ENCODE measurements at regions not wholly inside any gene's neighbourhood (a gene's known extent, or its start where the extent isn't known, plus 50 kb on each side); places are given as distances from the start of the nearest gene placed in this dataset.

GRCh38 chr3:55376753-55377347 is 110.3 kb downstream of the WNT5A start:
- TF ChIP-seq SIN3A (IDR thresholded peaks at IDR 0.05; ENCODE audit: borderline replicate concordance, insufficient read depth, low read length) (no peak), FOXP2 (optimal IDR thresholded peaks at IDR 0.05; ENCODE audit: borderline replicate concordance, extremely low read depth, extremely low read length, insufficient read depth) (no peak), TAF1 (IDR thresholded peaks at IDR 0.05; ENCODE audit: borderline replicate concordance, insufficient read depth, low read length) (no peak), POLR2AphosphoS5 (IDR thresholded peaks at IDR 0.05; ENCODE audit: low read depth, low read length) (no peak)
- TF ChIP-seq, protein P1, sequence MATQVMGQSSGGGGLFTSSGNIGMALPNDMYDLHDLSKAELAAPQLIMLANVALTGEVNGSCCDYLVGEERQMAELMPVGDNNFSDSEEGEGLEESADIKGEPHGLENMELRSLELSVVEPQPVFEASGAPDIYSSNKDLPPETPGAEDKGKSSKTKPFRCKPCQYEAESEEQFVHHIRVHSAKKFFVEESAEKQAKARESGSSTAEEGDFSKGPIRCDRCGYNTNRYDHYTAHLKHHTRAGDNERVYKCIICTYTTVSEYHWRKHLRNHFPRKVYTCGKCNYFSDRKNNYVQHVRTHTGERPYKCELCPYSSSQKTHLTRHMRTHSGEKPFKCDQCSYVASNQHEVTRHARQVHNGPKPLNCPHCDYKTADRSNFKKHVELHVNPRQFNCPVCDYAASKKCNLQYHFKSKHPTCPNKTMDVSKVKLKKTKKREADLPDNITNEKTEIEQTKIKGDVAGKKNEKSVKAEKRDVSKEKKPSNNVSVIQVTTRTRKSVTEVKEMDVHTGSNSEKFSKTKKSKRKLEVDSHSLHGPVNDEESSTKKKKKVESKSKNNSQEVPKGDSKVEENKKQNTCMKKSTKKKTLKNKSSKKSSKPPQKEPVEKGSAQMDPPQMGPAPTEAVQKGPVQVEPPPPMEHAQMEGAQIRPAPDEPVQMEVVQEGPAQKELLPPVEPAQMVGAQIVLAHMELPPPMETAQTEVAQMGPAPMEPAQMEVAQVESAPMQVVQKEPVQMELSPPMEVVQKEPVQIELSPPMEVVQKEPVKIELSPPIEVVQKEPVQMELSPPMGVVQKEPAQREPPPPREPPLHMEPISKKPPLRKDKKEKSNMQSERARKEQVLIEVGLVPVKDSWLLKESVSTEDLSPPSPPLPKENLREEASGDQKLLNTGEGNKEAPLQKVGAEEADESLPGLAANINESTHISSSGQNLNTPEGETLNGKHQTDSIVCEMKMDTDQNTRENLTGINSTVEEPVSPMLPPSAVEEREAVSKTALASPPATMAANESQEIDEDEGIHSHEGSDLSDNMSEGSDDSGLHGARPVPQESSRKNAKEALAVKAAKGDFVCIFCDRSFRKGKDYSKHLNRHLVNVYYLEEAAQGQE (IDR thresholded peaks at IDR 0.05; ENCODE audit: insufficient read depth in 1 of 2, low read depth in 2 of 2, low read length in 2 of 2): no peak

DNA sequence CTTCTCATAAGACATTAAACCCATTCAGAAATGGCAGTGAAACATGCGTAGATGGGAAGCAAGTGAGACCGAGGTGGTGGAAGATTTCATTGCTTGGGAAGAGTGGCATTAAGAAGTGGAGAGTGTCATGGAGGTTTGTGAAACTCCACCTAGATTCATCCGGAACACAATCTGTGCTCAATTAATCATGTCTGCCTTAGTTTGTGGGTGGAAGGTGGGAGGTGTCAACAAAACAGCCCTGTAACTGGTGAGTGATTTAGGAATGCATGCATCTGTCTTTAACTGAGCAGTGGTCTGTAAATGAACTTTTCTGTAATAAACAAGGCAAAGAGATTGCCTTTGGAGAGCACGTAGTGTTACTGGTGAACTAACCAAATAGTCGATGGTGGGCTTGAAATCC is 113.7 kb downstream of the WNT5A start:
- TF ChIP-seq SIN3A (IDR thresholded peaks at IDR 0.05; ENCODE audit: borderline replicate concordance, insufficient read depth, low read length) (no peak), FOXP2 (optimal IDR thresholded peaks at IDR 0.05; ENCODE audit: borderline replicate concordance, extremely low read depth, extremely low read length, insufficient read depth) (no peak)

DNA sequence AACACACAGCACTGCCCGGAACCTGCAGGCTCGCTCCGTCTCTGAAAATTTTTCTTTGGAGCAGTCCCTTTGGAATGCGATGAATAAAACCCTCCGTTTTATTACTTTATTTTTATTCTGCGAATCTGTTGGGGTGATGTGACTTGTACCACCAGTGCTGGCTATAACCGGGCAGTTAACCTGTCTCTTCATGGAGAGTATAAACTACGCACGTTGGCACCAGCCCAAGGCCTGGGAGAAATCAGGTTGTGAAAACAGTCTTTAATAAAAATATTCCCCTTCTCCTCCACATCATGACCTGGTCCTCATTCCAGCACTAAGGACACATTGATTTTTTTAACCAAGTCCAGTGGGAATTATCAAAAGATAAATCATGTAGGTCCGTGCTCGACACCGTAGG is 116.8 kb downstream of the WNT5A start:
- TF ChIP-seq POLR2AphosphoS5 (IDR thresholded peaks at IDR 0.05; ENCODE audit: low read depth, low read length) (no peak), FOXP2 (optimal IDR thresholded peaks at IDR 0.05; ENCODE audit: borderline replicate concordance, extremely low read depth, extremely low read length, insufficient read depth) (no peak), TAF1 (IDR thresholded peaks at IDR 0.05; ENCODE audit: borderline replicate concordance, insufficient read depth, low read length) (no peak), SIN3A (IDR thresholded peaks at IDR 0.05; ENCODE audit: borderline replicate concordance, insufficient read depth, low read length) (no peak)
- TF ChIP-seq, protein P1 (IDR thresholded peaks at IDR 0.05; ENCODE audit: insufficient read depth in 1 of 2, low read depth in 2 of 2, low read length in 2 of 2): no peak

DNA sequence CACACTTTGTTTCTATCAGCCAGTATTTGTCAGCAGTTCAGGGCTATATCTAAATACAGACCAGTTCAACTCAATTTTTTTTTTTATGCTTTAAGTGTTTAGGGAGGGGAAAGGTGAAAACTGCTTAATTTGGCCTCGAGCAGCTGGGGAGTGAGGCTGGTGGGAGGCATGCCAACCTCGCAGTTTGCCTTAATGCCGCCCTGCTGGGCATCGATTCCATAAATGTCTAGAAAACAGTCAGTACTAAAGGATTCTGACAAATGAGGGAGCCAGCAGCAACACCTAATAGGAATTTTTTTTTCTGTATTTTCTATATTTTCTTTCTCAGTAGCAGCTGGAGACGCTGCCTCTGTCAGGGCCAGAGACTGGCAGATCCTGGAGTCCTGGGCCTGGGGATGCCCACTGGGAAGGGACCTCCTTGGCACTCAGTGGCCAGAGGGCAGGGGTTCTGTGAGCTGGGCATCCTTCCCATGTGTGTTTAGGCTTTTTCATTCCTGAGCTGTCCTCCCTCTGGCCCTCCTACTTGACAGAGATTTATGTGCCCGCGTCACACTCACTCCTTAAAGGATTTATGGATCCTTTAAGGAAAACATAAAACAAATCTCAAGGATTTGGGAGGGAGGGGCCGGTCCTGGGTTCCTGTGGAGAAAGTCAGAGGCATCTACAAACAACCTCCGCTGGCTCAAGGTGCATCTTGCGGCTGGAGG is 117.8 kb downstream of the WNT5A start:
- TF ChIP-seq FOXP2 (optimal IDR thresholded peaks at IDR 0.05; ENCODE audit: borderline replicate concordance, extremely low read depth, extremely low read length, insufficient read depth): no peak
- no peak for TF ChIP-seq POLR2AphosphoS5 (IDR thresholded peaks at IDR 0.05; ENCODE audit: low read depth, low read length)
- no peak for TF ChIP-seq TAF1 (IDR thresholded peaks at IDR 0.05; ENCODE audit: borderline replicate concordance, insufficient read depth, low read length)
- no peak for TF ChIP-seq SIN3A (IDR thresholded peaks at IDR 0.05; ENCODE audit: borderline replicate concordance, insufficient read depth, low read length)
- TF ChIP-seq, protein P1 (IDR thresholded peaks at IDR 0.05; ENCODE audit: insufficient read depth in 1 of 2, low read depth in 2 of 2, low read length in 2 of 2): no peak

- no peak for TF ChIP-seq FOXP2 (optimal IDR thresholded peaks at IDR 0.05; ENCODE audit: borderline replicate concordance, extremely low read depth, extremely low read length, insufficient read depth)
- TF ChIP-seq SIN3A (IDR thresholded peaks at IDR 0.05; ENCODE audit: borderline replicate concordance, insufficient read depth, low read length): no peak
- TF ChIP-seq, protein P1 (IDR thresholded peaks at IDR 0.05; ENCODE audit: insufficient read depth in 1 of 2, low read depth in 2 of 2, low read length in 2 of 2): no peak
- TF ChIP-seq POLR2AphosphoS5 (IDR thresholded peaks at IDR 0.05; ENCODE audit: low read depth, low read length): no peak
- no peak for TF ChIP-seq TAF1 (IDR thresholded peaks at IDR 0.05; ENCODE audit: borderline replicate concordance, insufficient read depth, low read length)
Measured at GRCh38 chr3:55368366-55368765, 118.7 kb downstream of the WNT5A start.
